ENCODE measurements at regions not wholly inside any gene's neighbourhood (a gene's known extent, or its start where the extent isn't known, plus 50 kb on each side); places are given as distances from the start of the nearest gene placed in this dataset.

DNA sequence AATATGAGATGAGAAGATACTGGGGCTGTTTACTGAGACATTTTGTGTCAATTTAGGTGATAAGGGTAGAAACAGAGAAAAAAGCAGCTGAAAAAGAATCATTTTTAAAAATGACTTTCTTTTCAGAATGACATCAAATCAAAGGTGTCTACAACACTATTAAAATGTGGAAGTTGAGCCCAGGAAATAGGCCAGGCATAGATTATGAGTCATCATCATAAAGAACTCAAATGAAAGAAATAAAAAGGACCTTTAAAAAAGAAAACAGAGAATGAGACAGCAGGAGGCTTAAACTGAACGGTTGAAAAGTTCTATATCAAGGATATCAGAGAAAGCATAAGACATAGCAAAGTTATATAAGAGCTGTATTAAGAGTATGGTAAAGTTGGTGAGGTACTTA lies 442.5 kb downstream of the CNTN6 start:
- H3K4me3 ChIP-seq (replicated peaks in 1 of 2; ENCODE audit: low read depth in 2 of 2, low read length in 2 of 2), result no peak overlapping the region
- no peak for DNase-seq (ENCODE audit: low read depth in 2 of 2)
- TF ChIP-seq, protein P1, sequence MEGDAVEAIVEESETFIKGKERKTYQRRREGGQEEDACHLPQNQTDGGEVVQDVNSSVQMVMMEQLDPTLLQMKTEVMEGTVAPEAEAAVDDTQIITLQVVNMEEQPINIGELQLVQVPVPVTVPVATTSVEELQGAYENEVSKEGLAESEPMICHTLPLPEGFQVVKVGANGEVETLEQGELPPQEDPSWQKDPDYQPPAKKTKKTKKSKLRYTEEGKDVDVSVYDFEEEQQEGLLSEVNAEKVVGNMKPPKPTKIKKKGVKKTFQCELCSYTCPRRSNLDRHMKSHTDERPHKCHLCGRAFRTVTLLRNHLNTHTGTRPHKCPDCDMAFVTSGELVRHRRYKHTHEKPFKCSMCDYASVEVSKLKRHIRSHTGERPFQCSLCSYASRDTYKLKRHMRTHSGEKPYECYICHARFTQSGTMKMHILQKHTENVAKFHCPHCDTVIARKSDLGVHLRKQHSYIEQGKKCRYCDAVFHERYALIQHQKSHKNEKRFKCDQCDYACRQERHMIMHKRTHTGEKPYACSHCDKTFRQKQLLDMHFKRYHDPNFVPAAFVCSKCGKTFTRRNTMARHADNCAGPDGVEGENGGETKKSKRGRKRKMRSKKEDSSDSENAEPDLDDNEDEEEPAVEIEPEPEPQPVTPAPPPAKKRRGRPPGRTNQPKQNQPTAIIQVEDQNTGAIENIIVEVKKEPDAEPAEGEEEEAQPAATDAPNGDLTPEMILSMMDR (IDR thresholded peaks at IDR 0.05; ENCODE audit: low read depth, low read length), result no peak

DNA sequence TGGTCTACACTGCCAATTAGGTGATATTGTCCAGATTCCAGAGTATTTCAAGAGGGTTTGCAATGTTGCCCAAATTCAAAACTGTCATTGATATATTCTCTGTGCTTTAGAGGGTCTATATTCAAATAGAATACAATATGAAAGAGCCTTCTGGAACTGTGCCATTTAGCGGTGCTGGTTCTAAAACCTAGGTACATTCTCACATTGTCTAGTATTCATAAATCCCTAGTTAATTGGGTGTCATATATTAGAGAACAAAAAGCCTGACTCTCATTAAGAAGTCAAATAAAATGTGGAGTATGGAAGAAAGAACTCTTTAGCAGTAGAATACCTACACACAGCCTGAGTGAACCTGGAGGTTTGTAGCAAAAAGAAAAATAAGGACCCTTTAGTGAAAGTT lies 447.9 kb downstream of the CNTN6 start:
- no peak overlapping the region for H3K4me3 ChIP-seq (replicated peaks in 1 of 2; ENCODE audit: low read depth in 2 of 2, low read length in 2 of 2)
- TF ChIP-seq, protein P1 (IDR thresholded peaks at IDR 0.05; ENCODE audit: low read depth, low read length), result no peak
- no peak for DNase-seq (ENCODE audit: low read depth in 2 of 2)

DNA sequence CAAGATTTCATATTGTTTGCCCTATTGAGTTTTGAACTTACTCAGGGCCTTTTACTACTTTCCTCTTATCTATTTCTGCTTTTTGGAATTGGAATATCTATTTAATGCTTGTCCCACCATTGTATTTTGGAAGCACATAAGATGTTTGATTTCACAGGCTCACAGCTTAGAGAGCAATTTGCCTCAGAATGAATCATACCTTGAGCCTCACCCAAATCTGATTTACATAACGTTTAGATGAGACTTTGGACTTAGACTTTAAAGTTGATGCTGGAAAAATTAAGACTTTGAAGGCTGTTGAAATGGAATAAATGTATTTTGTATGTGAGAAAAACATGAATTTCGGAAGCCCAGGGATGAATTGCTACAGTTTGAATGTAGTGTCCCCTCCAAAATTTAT lies 458.9 kb downstream of the CNTN6 start:
- no peak overlapping the region for H3K4me3 ChIP-seq (replicated peaks in 1 of 2; ENCODE audit: low read depth in 2 of 2, low read length in 2 of 2)
- no peak for DNase-seq (ENCODE audit: low read depth in 2 of 2)
- TF ChIP-seq, protein P1 (IDR thresholded peaks at IDR 0.05; ENCODE audit: low read depth, low read length), result no peak

DNA sequence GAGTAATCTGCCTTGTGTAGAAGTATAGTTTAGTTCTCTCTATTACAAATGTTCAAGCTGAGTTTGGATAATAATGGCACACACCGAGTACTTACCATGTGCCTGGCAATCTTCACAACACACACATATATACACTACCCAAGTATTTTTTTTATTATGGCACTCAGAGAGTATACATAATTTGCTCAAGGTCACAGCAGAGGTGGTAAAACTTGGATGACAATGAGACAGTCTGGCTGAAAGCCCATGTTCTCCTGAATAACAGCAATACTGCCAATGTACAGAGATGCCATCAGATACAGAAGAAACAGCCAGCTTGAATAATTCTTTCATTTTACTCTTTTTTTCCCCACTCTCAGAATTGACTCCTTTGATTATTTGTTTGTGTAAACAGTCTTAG lies 460.0 kb downstream of the CNTN6 start:
- no peak overlapping the region for H3K4me3 ChIP-seq (replicated peaks in 1 of 2; ENCODE audit: low read depth in 2 of 2, low read length in 2 of 2)
- TF ChIP-seq, protein P1 (IDR thresholded peaks at IDR 0.05; ENCODE audit: low read depth, low read length), result no peak
- no peak for DNase-seq (ENCODE audit: low read depth in 2 of 2)

DNA sequence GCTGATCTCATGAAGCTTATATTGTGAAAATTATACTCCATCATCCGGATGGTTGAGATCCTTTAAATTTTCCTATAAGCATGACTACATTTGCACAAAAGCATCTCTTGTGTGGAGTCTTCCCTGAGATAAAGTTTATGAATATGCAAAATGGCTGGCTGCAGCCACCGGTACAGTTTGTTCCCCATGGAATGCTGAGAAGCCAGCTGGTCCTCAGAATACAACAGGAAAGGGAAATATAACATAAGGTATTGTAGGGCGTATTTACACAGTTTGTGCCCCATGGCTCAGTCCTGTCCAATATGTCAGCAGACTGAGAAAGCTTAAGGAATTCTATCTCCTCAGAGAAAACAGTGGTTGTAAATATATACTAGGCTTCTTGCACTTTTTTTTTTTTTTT lies 468.6 kb downstream of the CNTN6 start:
- DNase-seq (ENCODE audit: low read depth in 2 of 2), result no peak
- H3K4me3 ChIP-seq (replicated peaks in 1 of 2; ENCODE audit: low read depth in 2 of 2, low read length in 2 of 2), result no peak overlapping the region
- TF ChIP-seq, protein P1 (IDR thresholded peaks at IDR 0.05; ENCODE audit: low read depth, low read length), result no peak

DNA sequence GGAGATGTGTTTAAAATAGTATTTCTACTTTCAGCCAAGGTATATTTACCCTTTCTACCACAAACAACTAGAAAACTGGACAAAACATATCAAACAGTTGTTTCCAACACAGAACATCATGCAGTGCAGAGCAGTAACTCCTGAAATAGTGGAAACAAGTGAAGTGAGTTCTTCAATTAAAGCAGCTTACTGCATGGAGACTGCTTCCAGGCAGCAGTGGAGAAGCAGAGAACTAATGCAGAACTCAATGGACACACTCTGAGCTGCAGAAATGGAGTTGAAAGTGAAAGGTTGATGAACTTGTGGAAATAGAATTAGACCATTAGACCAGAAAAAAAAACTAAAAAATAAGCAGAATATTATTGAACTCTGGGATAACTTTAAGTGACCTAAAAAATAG lies 478.9 kb downstream of the CNTN6 start:
- TF ChIP-seq, protein P1 (IDR thresholded peaks at IDR 0.05; ENCODE audit: low read depth, low read length), result no peak
- no peak overlapping the region for H3K4me3 ChIP-seq (replicated peaks in 1 of 2; ENCODE audit: low read depth in 2 of 2, low read length in 2 of 2)
- DNase-seq (ENCODE audit: low read depth in 2 of 2), result no peak

DNA sequence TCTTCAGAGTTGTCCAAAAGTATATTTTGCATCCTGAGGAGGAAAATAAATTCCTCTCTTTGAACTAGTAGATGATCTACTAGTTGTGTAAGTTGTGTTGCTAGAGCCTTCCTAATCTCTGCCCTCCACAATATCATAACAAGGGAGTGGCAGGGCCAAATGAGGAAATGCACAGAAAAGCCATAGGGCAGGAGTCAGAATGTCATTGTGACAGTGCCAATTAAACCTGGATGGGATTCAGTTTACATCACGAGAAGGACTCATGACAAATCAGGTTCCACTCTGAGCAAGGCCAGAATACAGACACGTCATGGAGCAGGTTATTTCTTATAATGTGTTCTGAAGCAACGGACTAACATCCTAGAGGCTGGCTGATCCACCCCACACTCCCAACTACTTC lies 483.2 kb downstream of the CNTN6 start:
- no peak overlapping the region for H3K4me3 ChIP-seq (replicated peaks in 1 of 2; ENCODE audit: low read depth in 2 of 2, low read length in 2 of 2)
- DNase-seq (ENCODE audit: low read depth in 2 of 2), result no peak
- TF ChIP-seq, protein P1 (IDR thresholded peaks at IDR 0.05; ENCODE audit: low read depth, low read length), result no peak

Data from cardiac fibroblast (primary cell).